Esophagus muscularis mucosa (tissue), 3 donors: ENCODE measurements at regions not wholly inside any gene's neighbourhood (a gene's known extent, or its start where the extent isn't known, plus 50 kb on each side); places are given as distances from the start of the nearest gene placed in this dataset.

ENCODE experiments used
- CTCF ChIP-seq, 3 experiments: fragments of 200-600 bp in 2 of 3; fragments of 450-650 bp in 1 of 3; sonication (generic) in 2 of 3; IDR thresholded peaks; one replicate each; pipeline ENCODE4 v1.5.1; 2017 to 2019; ENCODE audit warnings: antibody characterized with exemption in 3 of 3, mild to moderate bottlenecking in 2 of 3, moderate library complexity in 1 of 3
- EP300 ChIP-seq: sonication (generic); formaldehyde crosslinking; IDR thresholded peaks from one replicate; pipeline ENCODE4 v1.6.1; 2017; ENCODE audit warnings: antibody characterized with exemption

DNA sequence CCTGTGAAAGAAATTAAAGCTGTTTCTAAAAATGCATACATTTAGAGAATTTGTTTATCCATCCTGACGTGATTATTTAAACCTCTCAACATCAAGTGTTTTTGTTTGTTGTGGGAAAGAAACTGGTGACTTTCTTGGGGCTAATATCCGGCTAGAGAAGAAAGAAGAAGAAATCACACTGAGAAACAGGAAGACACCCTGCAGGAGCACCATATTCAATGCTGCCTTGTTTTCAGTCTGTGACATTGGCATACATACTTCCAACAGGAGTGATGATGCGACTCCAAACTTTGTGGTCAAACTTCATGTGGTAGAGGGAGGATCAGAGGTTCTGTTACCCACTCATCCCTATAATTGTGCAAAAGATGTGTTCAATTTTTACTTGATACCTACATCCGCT is 997.6 kb upstream of the CITED2 start:
- TF ChIP-seq CTCF (IDR thresholded peaks at IDR 0.05) (no peak), EP300 (no peak)
